ENCODE measurements at regions not wholly inside any gene's neighbourhood (a gene's known extent, or its start where the extent isn't known, plus 50 kb on each side); places are given as distances from the start of the nearest gene placed in this dataset.
"Not testable (repeated sequence)": the region's sequence is repeated elsewhere in the genome, so short reads cannot be mapped to it uniquely, and the experiment has no call there.

GRCh38 chr11:112539281-112539555 is 278.6 kb upstream of the PLET1 start:
- not testable (repeated sequence) for DNase-seq (ENCODE audit: low spot score)

DNA sequence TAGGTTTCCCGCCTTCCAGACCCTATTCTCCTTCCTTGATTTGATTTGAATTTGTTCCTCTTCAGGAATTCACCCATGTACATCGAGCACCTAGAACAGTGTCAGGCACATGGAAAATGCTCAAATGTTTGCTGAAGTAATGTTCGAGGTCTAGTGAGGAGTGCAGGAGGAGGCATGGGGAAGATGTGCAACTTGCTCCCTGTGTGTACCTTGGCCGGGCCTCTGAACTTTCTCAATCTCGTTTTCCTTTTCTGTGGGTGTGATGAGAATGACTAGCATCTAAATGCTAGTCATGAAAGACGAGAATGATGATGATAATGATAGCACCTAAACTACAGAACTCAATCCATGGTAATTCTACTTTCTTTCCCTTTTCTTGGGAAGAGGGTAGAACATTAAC is 279.1 kb upstream of the PLET1 start:
- no peak for DNase-seq (ENCODE audit: low spot score)

- no peak for DNase-seq (ENCODE audit: low spot score)
These were observed 279.6 kb upstream of the PLET1 start for GRCh38 chr11:112540261-112540660.

GRCh38 chr11:112541140-112542046 is 280.7 kb upstream of the PLET1 start:
- no peak for DNase-seq (ENCODE audit: low spot score)

DNA sequence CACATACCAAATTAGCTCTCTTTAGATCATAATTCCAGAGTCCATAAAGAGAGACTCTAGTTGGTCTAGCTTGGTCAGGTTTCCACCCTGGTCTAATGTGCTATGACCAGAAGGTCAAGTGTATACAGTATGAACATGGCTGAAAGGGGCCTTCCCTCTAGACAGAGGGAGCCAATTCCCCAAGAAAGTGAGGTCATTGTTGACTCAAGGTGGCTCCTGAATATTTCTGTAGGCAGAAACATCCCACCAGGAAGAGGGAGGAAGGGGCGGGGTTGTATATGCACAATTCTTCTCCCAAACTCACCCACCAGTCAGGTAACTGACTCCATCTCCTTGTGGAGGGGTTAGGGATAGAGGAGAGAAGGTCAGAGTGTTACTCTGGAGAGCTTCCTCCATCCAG is 281.8 kb upstream of the PLET1 start:
- no peak for DNase-seq (ENCODE audit: low spot score)

- no peak for DNase-seq (ENCODE audit: low spot score)
These were observed 282.7 kb upstream of the PLET1 start for GRCh38 chr11:112543390-112543789.

- DNase-seq (ENCODE audit: low spot score) = no peak
These were observed 288.0 kb upstream of the PLET1 start for GRCh38 chr11:112548641-112549040.

GRCh38 chr11:112553205-112553731 is 292.6 kb upstream of the PLET1 start:
- no peak for DNase-seq (ENCODE audit: low spot score)

GRCh38 chr11:112554586-112554985 is 293.9 kb upstream of the PLET1 start:
- no peak for DNase-seq (ENCODE audit: low spot score)

DNA sequence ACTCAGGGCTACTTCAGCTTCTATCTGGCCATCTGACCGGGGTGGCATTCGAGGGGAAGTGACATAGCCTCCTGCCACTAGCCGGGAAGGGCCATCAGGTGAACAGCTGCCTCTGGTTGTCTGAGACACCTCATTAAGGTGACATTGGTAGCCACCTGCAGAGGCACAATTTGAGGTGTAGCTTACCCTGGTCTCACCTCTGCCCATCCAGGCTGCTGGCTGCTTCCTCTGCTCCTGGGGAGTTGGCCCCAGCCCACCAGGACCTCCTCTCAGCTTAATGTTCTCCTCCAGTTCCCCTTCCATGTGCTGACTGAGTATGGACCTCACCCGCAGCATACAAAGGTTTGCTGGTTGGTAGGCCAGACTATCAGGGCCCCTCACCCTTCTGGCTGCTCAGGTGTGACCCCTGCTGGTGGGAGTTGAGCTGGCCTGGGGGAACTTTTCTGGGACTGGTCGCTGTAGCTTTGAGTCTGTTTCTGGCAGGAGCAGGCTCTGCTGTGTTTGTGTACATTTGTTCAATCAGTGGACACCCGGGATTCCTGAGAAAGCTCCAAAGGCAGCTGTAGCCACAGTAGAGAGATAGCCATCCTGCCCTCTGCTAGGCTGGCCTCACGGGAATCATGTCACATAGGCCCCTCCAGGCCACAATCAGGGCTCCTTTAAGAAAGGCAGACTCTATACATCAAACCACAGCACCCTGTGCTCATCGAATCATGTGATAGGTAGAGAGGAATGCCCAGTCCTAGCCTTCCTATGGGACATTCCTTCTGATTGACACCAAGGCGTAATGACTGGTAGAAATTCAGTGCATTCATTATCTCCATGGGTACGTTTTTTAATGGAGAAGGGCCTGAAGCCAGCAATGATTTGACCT is 295.1 kb upstream of the PLET1 start:
- DNase-seq (ENCODE audit: low spot score) = peak; percentile 37

GRCh38 chr11:112558691-112559090 is 298.0 kb upstream of the PLET1 start:
- DNase-seq (ENCODE audit: low spot score) = no peak

GRCh38 chr11:112563808-112564207 is 303.1 kb upstream of the PLET1 start:
- DNase-seq (ENCODE audit: low spot score) = no peak

DNA sequence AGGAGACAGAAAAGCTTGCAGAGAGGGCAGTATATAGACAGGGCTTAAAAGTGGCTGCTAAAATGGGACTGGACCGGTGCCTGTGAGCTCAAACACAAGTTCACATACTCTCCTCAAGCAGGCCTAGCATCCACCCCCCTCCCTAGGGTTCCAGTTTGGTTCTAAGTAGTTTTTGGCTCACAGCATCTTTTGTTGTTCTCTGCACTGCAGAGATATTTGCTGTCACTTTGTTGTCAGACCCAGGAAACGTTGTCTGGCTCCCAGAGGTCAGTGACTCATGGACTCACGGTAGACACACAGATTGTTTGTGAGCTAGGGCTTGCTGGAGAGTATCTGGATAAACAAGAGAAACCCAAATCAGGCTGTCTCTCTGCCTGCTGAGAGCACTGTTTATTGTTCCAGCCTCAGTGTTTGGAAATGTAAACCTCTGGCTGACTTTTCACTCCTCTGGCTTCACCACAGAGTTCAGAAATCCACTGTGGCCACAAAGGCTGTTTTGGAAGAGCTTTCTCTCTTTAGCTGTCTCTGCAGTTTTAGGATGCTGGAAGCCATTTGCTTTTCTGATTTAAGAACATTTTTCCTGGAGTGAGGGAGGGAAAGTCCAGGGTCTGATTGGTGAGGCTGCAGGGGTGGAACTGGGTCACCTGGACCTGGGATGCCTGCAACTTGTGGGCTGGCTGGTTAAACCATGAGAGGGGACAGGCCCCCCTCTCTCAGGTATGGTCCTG is 303.7 kb upstream of the PLET1 start:
- no peak for DNase-seq (ENCODE audit: low spot score)

GRCh38 chr11:112565551-112565950 is 304.9 kb upstream of the PLET1 start:
- no peak for DNase-seq (ENCODE audit: low spot score)

DNA sequence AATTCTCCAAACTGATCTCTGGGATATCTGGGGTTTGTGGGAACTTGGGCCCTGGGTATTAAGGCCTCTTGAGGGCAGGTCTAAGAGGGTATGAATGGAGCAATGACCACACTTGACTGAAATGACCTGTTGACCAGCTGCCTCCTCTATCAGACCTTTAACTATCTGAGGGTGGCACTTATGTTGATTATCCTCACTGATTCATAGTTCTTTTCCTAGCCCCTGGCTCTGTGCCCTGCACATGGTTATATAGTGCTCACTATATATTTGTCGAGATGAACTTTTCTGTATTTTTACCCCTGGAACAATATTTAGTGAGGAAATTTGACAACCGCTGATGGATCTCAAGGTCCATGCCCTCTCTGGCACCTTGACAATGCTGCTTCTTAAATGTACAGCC is 305.5 kb upstream of the PLET1 start:
- no peak for DNase-seq (ENCODE audit: low spot score)

DNA sequence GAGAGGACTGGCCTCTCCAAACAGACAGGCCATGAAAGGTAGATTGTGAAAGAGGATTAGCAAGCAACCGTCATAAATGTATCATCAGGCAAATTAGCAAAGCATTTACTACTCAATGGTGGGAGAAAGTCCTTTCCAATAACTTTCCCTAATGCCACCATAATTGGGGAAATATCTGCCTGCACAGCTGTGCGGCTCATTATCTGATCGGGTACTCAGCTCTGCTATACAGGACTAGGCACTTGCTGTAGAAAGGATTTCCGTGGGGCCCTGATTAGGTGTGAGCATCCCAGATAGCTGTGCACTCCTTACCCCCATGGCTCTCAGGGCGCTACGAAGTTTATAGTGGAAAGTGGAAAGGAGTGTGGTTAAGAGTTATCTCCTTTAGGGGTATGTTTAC is 309.7 kb upstream of the PLET1 start:
- DNase-seq (ENCODE audit: low spot score) = no peak

DNA sequence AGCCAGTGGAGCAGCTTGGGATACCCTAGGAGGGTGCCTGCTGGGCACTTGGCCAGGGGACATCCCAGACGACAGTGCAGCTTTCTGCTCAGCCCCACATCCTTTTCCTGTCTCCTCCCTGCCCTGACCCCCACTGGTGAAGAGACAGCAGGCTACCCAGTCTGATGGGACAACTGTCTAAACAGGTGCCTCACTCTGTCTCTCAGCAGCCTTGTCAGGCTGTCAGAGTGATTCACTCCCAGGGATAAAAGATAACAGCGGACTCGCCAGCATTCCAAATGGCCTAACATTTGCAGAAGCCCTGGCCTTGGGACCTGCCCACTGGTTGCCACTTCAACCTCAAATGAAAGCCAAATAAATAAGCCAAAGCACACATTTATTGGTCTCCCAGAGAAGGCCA is 318.6 kb upstream of the PLET1 start:
- DNase-seq (ENCODE audit: low spot score) = no peak

DNA sequence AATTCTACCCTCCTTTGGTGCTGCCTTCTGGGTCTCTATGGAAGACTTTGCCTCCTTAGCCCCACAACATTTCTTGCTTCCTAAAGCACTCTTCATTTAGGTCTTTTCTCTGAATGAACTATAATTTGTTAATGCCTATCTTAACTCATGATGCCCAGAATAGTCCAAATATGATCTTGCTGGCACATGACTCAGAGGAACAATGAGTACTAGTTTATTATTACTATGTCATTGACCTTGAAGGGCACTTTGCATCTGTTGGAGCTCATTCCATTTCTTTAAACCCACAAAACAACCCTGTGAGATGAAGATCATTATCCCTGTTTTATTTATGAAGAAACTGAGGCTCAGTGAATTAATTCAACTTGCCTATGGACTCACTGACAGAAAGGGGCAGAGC is 320.2 kb upstream of the PLET1 start:
- DNase-seq (ENCODE audit: low spot score) = no peak

DNA sequence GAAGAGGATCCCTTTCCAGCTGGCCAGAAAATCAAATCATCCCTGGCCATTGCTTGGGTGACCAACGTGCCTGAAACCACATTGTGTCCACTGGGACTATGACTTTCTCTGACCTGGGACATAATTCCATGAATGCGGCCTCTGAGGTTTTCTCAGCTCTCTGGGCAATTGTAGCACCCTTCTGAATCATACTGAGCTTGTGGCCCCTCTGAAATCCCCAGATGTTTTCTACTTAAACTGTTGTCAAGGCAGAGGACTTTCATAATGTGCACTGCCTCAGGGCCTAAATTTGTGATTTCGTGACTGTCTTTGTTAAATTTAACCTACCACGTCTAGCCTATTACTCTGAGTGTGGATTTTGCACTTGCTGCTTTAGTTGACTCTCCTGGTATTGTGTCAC is 321.1 kb upstream of the PLET1 start:
- DNase-seq (ENCODE audit: low spot score) = no peak

DNA sequence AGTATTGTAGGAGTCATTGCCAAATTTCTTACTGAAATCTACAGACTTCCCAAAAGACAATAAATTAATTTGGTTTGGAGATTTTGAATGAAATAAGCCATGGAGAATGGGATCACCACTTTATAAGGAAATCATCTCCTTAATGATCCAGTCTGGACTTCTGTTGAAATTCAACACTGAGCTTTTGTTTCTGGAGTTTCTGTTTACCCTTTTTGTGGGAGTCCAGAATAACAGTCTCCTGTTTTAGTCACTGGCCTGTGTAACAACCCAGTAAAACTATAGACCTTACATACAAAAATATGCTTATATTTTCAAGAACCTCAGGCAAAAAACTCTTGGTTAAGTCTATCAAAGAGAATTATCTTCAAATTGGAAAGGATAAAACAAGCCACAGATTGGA is 321.7 kb upstream of the PLET1 start:
- DNase-seq (ENCODE audit: low spot score) = no peak

GRCh38 chr11:112583261-112583893 is 322.7 kb upstream of the PLET1 start:
- no peak for DNase-seq (ENCODE audit: low spot score)

- DNase-seq (ENCODE audit: low spot score) = no peak
These were observed 324.0 kb upstream of the PLET1 start for GRCh38 chr11:112584672-112585071.

Data from hematopoietic multipotent progenitor cell treated with erythropoietin and hydrocortisone succinate and interleukin-3 and kit ligand, for 15 days (in vitro differentiated cells).